Fibroblast of villous mesenchyme (primary cell): ENCODE measurements at regions not wholly inside any gene's neighbourhood (a gene's known extent, or its start where the extent isn't known, plus 50 kb on each side); places are given as distances from the start of the nearest gene placed in this dataset.
"Not testable (repeated sequence)": the region's sequence is repeated elsewhere in the genome, so short reads cannot be mapped to it uniquely, and the experiment has no call there.

ENCODE experiments used
- DNase-seq: peaks from one replicate; pipeline ENCODE4 v3.0.0-alpha.2; 2010; ENCODE audit warnings: low read depth
- H3K4me3 ChIP-seq: 2 replicates; pipeline ENCODE4 v1.5.1; 2011; ENCODE audit warnings: low read depth, mild to moderate bottlenecking, low read length
- TF ChIP-seq, protein P1 (sequence below): IDR thresholded peaks from 2 replicates; pipeline ENCODE4 v1.5.1; 2012; ENCODE audit warnings: low read depth, mild to moderate bottlenecking, low read length; ENCODE audit not compliant: insufficient read depth

- DNase-seq: no peak
- H3K4me3 ChIP-seq: no peak overlapping the region
- TF ChIP-seq, protein P1, sequence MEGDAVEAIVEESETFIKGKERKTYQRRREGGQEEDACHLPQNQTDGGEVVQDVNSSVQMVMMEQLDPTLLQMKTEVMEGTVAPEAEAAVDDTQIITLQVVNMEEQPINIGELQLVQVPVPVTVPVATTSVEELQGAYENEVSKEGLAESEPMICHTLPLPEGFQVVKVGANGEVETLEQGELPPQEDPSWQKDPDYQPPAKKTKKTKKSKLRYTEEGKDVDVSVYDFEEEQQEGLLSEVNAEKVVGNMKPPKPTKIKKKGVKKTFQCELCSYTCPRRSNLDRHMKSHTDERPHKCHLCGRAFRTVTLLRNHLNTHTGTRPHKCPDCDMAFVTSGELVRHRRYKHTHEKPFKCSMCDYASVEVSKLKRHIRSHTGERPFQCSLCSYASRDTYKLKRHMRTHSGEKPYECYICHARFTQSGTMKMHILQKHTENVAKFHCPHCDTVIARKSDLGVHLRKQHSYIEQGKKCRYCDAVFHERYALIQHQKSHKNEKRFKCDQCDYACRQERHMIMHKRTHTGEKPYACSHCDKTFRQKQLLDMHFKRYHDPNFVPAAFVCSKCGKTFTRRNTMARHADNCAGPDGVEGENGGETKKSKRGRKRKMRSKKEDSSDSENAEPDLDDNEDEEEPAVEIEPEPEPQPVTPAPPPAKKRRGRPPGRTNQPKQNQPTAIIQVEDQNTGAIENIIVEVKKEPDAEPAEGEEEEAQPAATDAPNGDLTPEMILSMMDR: no peak
These were observed 106.6 kb upstream of the PTPRG start for GRCh38 chr3:61454801-61455200.

GRCh38 chr3:61460636-61461035, 100.7 kb upstream of the PTPRG start:
- no peak for DNase-seq
- TF ChIP-seq, protein P1: no peak
- H3K4me3 ChIP-seq: no peak overlapping the region

DNA sequence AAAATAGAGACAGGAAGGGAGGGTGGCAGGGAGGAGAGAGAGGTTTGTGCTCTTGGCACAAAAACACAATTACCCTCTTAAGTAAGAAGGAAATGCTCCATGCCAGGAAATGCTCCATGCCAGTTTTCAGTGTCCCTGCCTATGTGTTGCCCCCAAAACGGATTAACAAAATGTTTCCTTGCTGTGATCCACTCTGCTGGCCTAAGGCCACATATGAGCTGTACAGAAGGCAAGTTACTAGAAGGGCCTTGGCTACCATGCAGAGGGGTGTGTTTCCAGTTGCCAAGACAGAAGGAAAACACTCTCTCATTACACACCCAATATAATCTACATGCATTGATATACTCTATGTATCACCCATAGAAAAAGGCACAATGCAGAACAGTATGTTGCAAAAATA, 98.2 kb upstream of the PTPRG start:
- no peak overlapping the region for H3K4me3 ChIP-seq
- TF ChIP-seq, protein P1: no peak
- DNase-seq: no peak

DNA sequence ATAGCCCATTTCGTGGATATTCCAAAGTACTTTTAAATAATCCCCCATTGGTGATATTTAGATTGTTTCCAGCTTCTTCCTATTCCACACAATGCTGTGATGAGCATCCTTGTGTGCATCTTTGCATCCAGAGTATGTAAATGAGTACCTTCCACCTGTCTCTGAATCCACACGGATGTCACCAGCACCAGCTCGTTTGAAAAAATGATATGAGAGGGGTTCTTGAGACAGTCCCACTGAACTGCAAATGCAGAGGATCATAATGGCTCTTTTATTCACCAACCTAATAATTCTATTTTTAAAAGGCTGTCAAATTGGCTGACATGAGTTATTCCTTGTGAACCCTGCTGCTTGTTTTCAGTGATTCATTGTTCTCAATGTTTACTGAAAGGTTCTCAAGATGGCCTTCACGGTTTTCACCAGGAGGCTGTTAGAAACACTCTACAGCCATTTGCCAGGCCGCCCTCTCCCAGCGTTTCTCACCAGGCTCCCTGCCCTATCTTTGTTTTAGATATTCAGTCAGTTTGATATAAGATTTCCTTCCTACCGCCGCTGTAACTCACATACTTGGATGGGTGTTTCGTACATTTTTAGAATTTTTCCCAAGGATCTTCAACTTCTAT, 96.7 kb upstream of the PTPRG start:
- TF ChIP-seq, protein P1: no peak
- no peak overlapping the region for H3K4me3 ChIP-seq
- no peak for DNase-seq

- TF ChIP-seq, protein P1: no peak
- DNase-seq: no peak
- no peak overlapping the region for H3K4me3 ChIP-seq
These were observed 95.0 kb upstream of the PTPRG start for GRCh38 chr3:61466357-61466756.

- no peak for DNase-seq
- TF ChIP-seq, protein P1: no peak
- no peak overlapping the region for H3K4me3 ChIP-seq
These were observed 77.4 kb upstream of the PTPRG start for GRCh38 chr3:61483997-61484396.

- TF ChIP-seq, protein P1: no peak
- no peak for DNase-seq
- H3K4me3 ChIP-seq: no peak overlapping the region
These were observed 68.0 kb upstream of the PTPRG start for GRCh38 chr3:61493339-61493738.

GRCh38 chr3:61494309-61494708, 67.1 kb upstream of the PTPRG start:
- DNase-seq, H3K4me3 ChIP-seq: not testable (repeated sequence)
